Calu3 (cell line): ENCODE measurements at regions not wholly inside any gene's neighbourhood (a gene's known extent, or its start where the extent isn't known, plus 50 kb on each side); places are given as distances from the start of the nearest gene placed in this dataset.

ENCODE experiments used
- BruUV-seq: library from RNA; stranded (reverse); fragments of 400-500 nt; replicated peaks from 2 replicates; lab custom pipeline; 2021; lab: Mats Ljungman, UMichigan
- CTCF ChIA-PET: fragments of 300-600 bp; sonication (Branson Sonifier 250); formaldehyde crosslinking; loops from one replicate; lab custom pipeline; 2022; ENCODE audit warnings: antibody characterized with exemption; lab: Charles Lee
- DNase-seq: peaks from one replicate; pipeline ENCODE4 v3.0.0; 2022
- H3K27ac Mint-ChIP-seq: one replicate; pipeline ENCODE4 v1.8.0; 2022; ENCODE audit warnings: mixed read lengths; ENCODE audit not compliant: unreplicated experiment
- H3K27me3 Mint-ChIP-seq: one replicate; pipeline ENCODE4 v1.8.0; 2022; ENCODE audit warnings: mixed read lengths; ENCODE audit not compliant: unreplicated experiment
- H3K36me3 Mint-ChIP-seq: one replicate; pipeline ENCODE4 v1.8.0; 2022; ENCODE audit warnings: mild to moderate bottlenecking, moderate library complexity, mixed read lengths; ENCODE audit not compliant: insufficient read depth, unreplicated experiment
- H3K4me1 Mint-ChIP-seq: one replicate; pipeline ENCODE4 v1.8.0; 2022; ENCODE audit warnings: mild to moderate bottlenecking, low read depth, mixed read lengths; ENCODE audit not compliant: unreplicated experiment
- H3K4me3 Mint-ChIP-seq: one replicate; pipeline ENCODE4 v1.8.0; 2022; ENCODE audit warnings: mild to moderate bottlenecking, low read depth, moderate library complexity, mixed read lengths; ENCODE audit not compliant: unreplicated experiment
- H3K9me3 Mint-ChIP-seq: one replicate; pipeline ENCODE4 v1.8.0; 2022; ENCODE audit warnings: low read depth, mixed read lengths; ENCODE audit not compliant: unreplicated experiment
- CTCF ChIP-seq: fragments of 200-600 bp; IDR thresholded peaks from one replicate; pipeline ENCODE4 v1.8.0; 2022; ENCODE audit warnings: antibody characterized with exemption; ENCODE audit not compliant: unreplicated experiment
- intact Hi-C: fragments of 100-400 bp; cut with micrococcal nuclease; formaldehyde crosslinking; loops from one replicate; pipeline ENCODE4 v1.10.0; 2022; ENCODE audit not compliant: unreplicated experiment

DNA sequence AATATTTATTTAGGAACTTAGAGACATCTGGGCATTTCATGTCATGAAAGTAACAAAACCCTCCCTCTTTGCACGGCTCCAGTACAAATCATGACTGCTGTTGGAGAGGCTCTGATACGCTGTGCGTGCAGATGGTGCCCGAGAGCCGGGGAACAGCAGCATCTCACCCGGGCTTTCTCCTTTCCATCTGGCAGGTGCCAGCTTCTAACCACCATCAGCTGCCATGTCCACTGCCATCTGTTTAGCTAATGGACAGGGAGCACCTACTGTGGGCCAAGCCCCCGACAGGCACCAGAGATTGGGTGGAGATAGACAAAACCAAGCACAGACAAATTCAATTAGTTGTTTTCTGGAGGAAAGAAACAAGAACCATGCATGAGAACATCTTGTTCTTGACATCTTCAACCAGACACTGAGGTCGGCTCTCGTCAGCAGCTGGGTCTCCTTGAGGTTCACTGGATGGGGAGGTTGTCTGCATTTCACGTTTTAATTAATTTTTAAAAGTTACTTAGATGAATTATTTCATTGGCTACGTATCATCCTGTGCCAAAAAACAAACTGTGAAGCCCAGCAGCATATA, 323.7 kb downstream of the THBS2 start:
- Mint-ChIP-seq H3K9me3 (no peaks in the 10 kb centered on the region), H3K4me1 (no peaks in the 10 kb centered on the region), H3K27ac (no peak overlapping the region), H3K4me3 (no peak overlapping the region), H3K36me3 (no peaks in the 10 kb centered on the region), H3K27me3 (no peaks in the 10 kb centered on the region)
- no peak for DNase-seq
- CTCF ChIA-PET = no interaction called here
- intact Hi-C loops = no loop called here
- no TSS peak for BruUV-seq
- no peak for TF ChIP-seq CTCF

DNA sequence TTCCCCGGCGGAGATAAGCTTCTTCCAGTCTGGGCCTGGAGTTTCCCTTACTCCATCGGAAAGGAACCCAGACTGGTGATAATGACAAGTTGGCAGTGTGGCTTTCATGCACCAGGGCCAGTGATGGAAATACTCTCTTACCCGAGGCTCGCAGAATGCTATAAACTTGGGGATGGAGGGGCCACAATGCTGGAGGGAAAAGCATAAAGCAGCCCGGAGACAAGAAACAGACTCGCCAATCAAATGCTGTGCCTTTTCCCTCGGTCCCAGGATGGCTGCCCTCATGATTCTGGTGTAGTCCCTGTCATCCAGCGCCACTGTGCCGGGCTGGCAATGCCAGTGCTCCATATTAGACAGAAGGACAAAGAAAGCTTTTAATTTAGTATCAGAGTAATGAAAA, 325.6 kb downstream of the THBS2 start:
- H3K27me3 Mint-ChIP-seq = no peaks in the 10 kb centered on the region
- H3K4me3 Mint-ChIP-seq = no peak overlapping the region
- DNase-seq = no peak
- BruUV-seq = no TSS peak
- H3K4me1 Mint-ChIP-seq = no peaks in the 10 kb centered on the region
- H3K9me3 Mint-ChIP-seq = no peaks in the 10 kb centered on the region
- no peak overlapping the region for H3K27ac Mint-ChIP-seq
- no peaks in the 10 kb centered on the region for H3K36me3 Mint-ChIP-seq
- intact Hi-C loops = no loop called here
- TF ChIP-seq CTCF = no peak
- CTCF ChIA-PET = no interaction called here

DNA sequence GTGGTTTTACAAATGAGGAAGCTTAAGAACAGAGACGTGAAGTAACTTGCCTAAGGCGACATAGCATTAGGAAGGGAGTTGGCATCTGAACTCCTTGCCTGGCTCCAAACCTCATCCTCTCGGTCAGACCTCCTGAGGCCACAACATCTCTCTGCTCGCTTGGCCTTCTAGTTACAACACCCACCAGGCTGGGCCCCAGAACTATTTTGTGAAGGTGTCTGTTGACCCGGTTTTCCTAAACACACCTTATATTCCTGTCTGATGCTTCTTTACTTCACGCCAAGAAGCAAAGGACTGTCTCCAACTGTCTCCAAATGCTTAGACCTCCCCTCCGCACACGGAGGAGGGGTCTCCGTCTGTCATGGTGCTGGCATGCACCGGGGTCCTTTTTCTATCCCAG, 326.6 kb downstream of the THBS2 start:
- TF ChIP-seq CTCF = no peak
- Mint-ChIP-seq H3K4me3 (no peak overlapping the region), H3K27me3 (no peaks in the 10 kb centered on the region), H3K27ac (no peak overlapping the region), H3K36me3 (no peaks in the 10 kb centered on the region), H3K4me1 (no peaks in the 10 kb centered on the region), H3K9me3 (no peaks in the 10 kb centered on the region)
- intact Hi-C loops = no loop called here
- no peak for DNase-seq
- BruUV-seq = no TSS peak
- CTCF ChIA-PET = no interaction called here

GRCh38 chr6:168926306-168926705, 327.3 kb downstream of the THBS2 start:
- Mint-ChIP-seq H3K27ac (no peak overlapping the region), H3K4me1 (no peaks in the 10 kb centered on the region), H3K27me3 (no peaks in the 10 kb centered on the region), H3K9me3 (no peaks in the 10 kb centered on the region), H3K36me3 (no peaks in the 10 kb centered on the region), H3K4me3 (no peak overlapping the region)
- CTCF ChIA-PET = no interaction called here
- DNase-seq = no peak
- no peak for TF ChIP-seq CTCF
- intact Hi-C loops = no loop called here
- no TSS peak for BruUV-seq
